Activated CD4-positive, CD25-positive, alpha-beta regulatory T cell treated with anti-CD3 and anti-CD28 coated beads, Interleukin-2, amount 50 U/mL, for 24 hours (primary cell): ENCODE measurements at regions not wholly inside any gene's neighbourhood (a gene's known extent, or its start where the extent isn't known, plus 50 kb on each side); places are given as distances from the start of the nearest gene placed in this dataset.
"Not testable (repeated sequence)": the region's sequence is repeated elsewhere in the genome, so short reads cannot be mapped to it uniquely, and the experiment has no call there.

Experiments
- ATAC-seq, 2 donors: fragments of 150-1000 bp; cut with Tn5 transposase; one replicate each; pipeline ENCODE4 v1.10.0; 2021; ENCODE audit warnings: mild to moderate bottlenecking in 1 of 2, moderate library complexity in 1 of 2

- ATAC-seq, result no peak
Observed at GRCh38 chr6:81328700-81329099, 423.8 kb downstream of the TENT5A start.

GRCh38 chr6:81326881-81327561 is 425.5 kb downstream of the TENT5A start:
- ATAC-seq, result no peak

- ATAC-seq, result no peak
Observed at GRCh38 chr6:81309811-81310210, 442.7 kb downstream of the TENT5A start.

GRCh38 chr6:81308577-81309279 is 443.8 kb downstream of the TENT5A start:
- ATAC-seq, result no peak

- no peak for ATAC-seq
Observed at GRCh38 chr6:81307651-81308214, 444.7 kb downstream of the TENT5A start.

DNA sequence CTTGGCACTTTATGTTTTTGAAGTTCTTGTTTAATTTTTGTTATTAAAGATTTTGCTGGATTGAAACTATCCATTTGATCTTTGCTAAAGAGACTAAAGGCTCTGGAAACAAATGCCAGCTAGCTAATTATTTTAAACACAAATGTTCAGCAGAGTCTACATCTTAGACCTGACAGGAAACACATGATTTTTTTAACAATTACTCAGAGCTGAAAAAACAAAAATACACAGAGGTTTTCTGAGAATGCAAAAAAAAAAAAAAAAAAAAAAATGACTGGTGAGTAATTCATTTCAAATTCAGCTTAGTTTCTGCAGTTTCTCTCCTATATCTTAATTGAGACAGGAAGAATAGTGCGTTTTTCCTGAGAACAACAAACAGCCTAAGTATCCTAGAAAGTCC is 448.0 kb downstream of the TENT5A start:
- ATAC-seq, result no peak

DNA sequence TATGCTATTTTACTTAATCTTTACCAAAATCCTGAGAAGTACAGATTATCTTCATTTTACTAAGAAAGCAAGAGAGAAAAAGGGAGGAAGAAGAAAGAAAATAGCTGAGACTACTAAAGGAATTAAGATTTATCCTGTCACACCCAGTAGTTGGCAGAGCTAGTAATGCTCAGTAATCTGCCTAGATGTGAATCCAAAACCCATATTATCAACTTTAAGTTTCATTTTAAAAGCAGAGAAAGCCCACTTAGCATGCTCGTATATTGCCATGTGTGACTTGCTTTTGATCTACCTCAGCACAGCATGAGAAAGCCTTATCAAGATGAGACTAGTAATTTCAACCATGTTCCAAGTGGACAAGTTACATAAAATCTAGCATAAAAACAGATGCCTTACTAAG is 451.5 kb downstream of the TENT5A start:
- no peak for ATAC-seq

DNA sequence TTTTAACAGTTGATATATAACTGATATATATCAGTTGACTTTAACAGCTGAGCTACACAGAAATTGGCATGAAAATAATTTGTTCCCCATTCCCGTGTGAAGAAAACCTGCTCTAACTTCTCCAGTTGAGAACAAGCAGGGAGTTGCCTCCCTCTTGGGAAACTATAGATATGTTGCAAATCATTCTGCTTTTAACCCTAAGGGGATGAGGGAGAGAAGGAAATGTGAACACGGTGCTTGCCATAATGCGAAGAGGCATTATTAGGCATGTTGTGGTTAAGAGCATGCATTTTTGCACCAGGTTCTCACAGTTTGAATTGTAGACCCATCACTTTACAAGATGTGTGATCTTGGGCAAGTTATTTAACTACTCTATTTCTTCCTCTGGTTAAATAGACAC is 453.7 kb downstream of the TENT5A start:
- no peak for ATAC-seq

- ATAC-seq, result no peak
Observed at GRCh38 chr6:81295310-81295709, 457.2 kb downstream of the TENT5A start.

- no peak for ATAC-seq
Observed at GRCh38 chr6:81293896-81294295, 458.6 kb downstream of the TENT5A start.

GRCh38 chr6:81289229-81289628 is 463.3 kb downstream of the TENT5A start:
- no peak for ATAC-seq

DNA sequence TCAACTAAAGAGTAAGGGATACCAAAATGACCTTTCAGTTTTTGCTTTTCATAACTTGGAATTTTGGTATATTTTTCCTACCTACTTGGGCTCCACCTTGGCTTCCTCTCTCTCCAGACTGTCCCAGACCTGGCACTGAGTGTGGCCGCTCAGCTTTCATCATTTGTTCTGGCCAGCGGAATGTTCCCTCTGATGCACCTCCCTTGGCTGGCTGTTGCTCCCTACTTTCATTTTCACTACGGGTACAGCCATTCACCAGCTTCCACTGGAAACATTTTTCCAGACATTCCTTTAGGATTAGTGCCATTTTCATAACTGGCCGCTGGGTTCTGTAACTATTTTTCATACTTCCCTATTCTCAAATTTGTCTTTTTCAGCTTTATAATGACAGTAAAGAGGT is 487.4 kb downstream of the TENT5A start:
- no peak for ATAC-seq

- no peak for ATAC-seq
Observed at GRCh38 chr6:81263531-81264168, 488.8 kb downstream of the TENT5A start.

DNA sequence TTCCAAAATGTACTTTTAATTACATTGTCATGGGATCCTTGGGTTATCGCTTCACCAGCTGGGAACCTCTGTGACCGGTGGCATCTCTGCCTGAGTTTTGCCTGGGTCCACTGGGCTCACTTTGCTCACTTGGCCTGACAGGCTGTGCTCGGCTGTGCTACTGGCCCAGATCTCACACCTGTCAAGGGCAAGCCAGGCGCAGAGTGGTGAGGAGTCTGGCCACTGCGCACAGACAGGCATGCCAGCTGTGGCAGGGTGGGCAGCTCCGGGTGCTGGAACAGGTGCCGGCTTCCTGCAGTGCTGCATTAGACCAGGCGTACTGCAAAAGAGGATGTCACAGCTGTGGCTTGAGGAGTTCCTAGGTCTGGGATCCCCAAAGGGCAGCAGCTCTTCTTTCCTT is 489.8 kb downstream of the TENT5A start:
- no peak for ATAC-seq

DNA sequence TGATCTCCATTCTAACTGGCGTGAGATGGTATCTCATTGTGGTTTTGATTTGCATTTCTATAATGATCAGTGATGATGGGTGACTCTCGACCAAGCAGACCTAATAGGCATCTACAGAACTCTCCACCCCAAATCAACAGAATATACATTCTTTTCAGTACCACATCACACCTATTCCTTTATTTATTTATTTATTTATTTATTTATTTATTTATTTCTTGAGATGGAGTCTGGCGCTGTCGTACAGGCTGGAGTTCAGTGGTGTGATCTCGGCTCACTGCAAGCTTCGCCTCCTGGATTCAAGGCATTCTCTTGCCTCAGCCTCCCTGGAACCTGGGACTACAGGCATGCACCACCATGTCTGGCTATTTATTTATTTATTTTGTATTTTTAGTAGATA is 496.3 kb downstream of the TENT5A start:
- ATAC-seq, result not testable (repeated sequence)

DNA sequence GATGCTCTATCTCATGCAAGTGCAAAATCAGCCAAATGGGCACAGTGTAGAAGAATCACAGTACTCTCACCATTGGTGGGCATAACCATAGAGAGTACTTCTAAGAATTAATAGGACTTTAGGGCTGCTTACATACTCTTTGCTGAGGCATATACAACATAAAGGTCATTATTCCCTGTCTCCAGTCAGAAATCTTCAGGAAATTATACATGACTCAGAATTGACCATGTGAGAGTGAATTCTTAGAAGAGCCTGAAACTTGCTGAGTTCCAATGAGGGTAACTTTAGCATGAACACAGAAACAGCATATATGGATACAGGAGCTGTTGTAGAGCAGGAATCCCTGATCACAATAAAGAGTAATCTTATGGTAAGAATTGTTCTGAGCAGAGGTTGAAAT is 498.7 kb downstream of the TENT5A start:
- no peak for ATAC-seq

- ATAC-seq, result no peak
Observed at GRCh38 chr6:81252231-81252630, 500.2 kb downstream of the TENT5A start.

DNA sequence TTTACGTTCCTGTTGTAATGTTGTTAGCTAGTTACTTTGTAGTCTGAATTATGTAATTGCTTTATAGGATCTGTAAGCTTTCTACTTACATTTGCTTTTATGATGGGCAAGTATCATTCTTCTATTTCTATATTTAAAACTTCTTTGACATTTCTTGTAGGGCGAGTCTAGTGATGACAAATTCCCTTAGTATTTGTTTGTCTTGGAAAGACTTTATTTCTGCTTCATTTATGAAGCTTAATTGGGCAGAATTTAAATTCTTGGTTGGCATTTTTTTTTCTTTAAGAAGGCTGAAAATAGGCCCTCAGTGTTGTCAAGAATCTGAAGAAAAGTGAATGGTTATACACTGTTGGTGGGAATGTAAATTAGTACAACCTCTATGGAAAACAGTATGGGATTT is 506.3 kb downstream of the TENT5A start:
- no peak for ATAC-seq

GRCh38 chr6:81242624-81243023 is 509.9 kb downstream of the TENT5A start:
- no peak for ATAC-seq

GRCh38 chr6:81241126-81242041 is 511.1 kb downstream of the TENT5A start:
- ATAC-seq, result no peak

- ATAC-seq, result no peak
Observed at GRCh38 chr6:81238390-81238789, 514.1 kb downstream of the TENT5A start.

DNA sequence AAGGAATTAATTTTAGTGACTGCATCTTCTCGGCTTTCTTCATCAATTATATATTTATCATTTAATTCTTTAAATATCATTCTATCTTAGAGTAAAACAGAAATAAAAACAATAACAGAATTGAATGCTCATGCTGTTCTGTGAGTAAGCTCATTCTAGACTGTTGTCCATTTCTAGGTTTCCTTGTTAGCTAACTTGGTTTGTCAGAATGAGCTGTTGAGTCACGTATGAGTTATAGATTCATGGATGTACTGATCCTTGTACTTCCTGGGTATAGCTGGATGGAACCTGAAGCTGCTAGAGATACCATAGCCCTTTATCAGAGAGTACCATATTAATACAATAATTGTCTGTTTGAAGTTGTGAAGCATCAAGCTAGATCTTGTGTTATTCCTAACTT is 515.3 kb downstream of the TENT5A start:
- ATAC-seq, result no peak

- no peak for ATAC-seq
Observed at GRCh38 chr6:81235512-81235911, 517.0 kb downstream of the TENT5A start.
